CD1c-positive myeloid dendritic cell (primary cell): ENCODE measurements at regions not wholly inside any gene's neighbourhood (a gene's known extent, or its start where the extent isn't known, plus 50 kb on each side); places are given as distances from the start of the nearest gene placed in this dataset.
"Not testable (repeated sequence)": the region's sequence is repeated elsewhere in the genome, so short reads cannot be mapped to it uniquely, and the experiment has no call there.

ENCODE experiments used
- DNase-seq: peaks from one replicate; pipeline ENCODE4 v3.0.0-alpha.2; 2016; ENCODE audit errors: extremely low spot score

GRCh38 chr2:123481406-123481805 is 543.7 kb upstream of the CNTNAP5 start:
- no peak for DNase-seq

- DNase-seq, result no peak
Measured at GRCh38 chr2:123485056-123485455, 540.0 kb upstream of the CNTNAP5 start.

- no peak for DNase-seq
Measured at GRCh38 chr2:123493687-123494086, 531.4 kb upstream of the CNTNAP5 start.

GRCh38 chr2:123495241-123495640 is 529.8 kb upstream of the CNTNAP5 start:
- DNase-seq, result no peak

- DNase-seq, result no peak
Measured at GRCh38 chr2:123500346-123500745, 524.7 kb upstream of the CNTNAP5 start.

GRCh38 chr2:123500988-123501387 is 524.1 kb upstream of the CNTNAP5 start:
- DNase-seq, result no peak

- no peak for DNase-seq
Measured at GRCh38 chr2:123502931-123503330, 522.2 kb upstream of the CNTNAP5 start.

GRCh38 chr2:123512547-123512946 is 512.5 kb upstream of the CNTNAP5 start:
- no peak for DNase-seq

- DNase-seq, result no peak
Measured at GRCh38 chr2:123513351-123513750, 511.7 kb upstream of the CNTNAP5 start.

GRCh38 chr2:123514613-123515207 is 510.4 kb upstream of the CNTNAP5 start:
- DNase-seq, result no peak

- no peak for DNase-seq
Measured at GRCh38 chr2:123518367-123518766, 506.7 kb upstream of the CNTNAP5 start.

GRCh38 chr2:123521854-123522253 is 503.2 kb upstream of the CNTNAP5 start:
- DNase-seq, result no peak

- not testable (repeated sequence) for DNase-seq
Measured at GRCh38 chr2:123522498-123522897, 502.6 kb upstream of the CNTNAP5 start.

- DNase-seq, result no peak
Measured at GRCh38 chr2:123528996-123529707, 495.9 kb upstream of the CNTNAP5 start.

GRCh38 chr2:123530004-123530403 is 495.1 kb upstream of the CNTNAP5 start:
- DNase-seq, result no peak

- DNase-seq, result no peak
Measured at GRCh38 chr2:123532126-123532525, 493.0 kb upstream of the CNTNAP5 start.

GRCh38 chr2:123532994-123533393 is 492.1 kb upstream of the CNTNAP5 start:
- DNase-seq, result no peak

GRCh38 chr2:123540291-123540690 is 484.8 kb upstream of the CNTNAP5 start:
- DNase-seq, result no peak

GRCh38 chr2:123546353-123546752 is 478.7 kb upstream of the CNTNAP5 start:
- DNase-seq, result no peak

GRCh38 chr2:123563515-123563914 is 461.6 kb upstream of the CNTNAP5 start:
- DNase-seq, result no peak

- no peak for DNase-seq
Measured at GRCh38 chr2:123566291-123566946, 458.7 kb upstream of the CNTNAP5 start.

- no peak for DNase-seq
Measured at GRCh38 chr2:123578016-123578415, 447.1 kb upstream of the CNTNAP5 start.

- DNase-seq, result no peak
Measured at GRCh38 chr2:123596621-123597020, 428.5 kb upstream of the CNTNAP5 start.
